ENCODE measurements at regions not wholly inside any gene's neighbourhood (a gene's known extent, or its start where the extent isn't known, plus 50 kb on each side); places are given as distances from the start of the nearest gene placed in this dataset.

GRCh38 chr3:35114686-35115085 is 524.6 kb upstream of the ARPP21 start:
- TF ChIP-seq CTCF (IDR thresholded peaks at IDR 0.05) (no peak), REST (IDR thresholded peaks at IDR 0.05; ENCODE audit: insufficient read depth in 1 of 2, low read depth in 2 of 2, low read length in 1 of 2) (no peak), POLR2AphosphoS5 (IDR thresholded peaks at IDR 0.05; ENCODE audit: low read depth, low read length) (no peak), SIN3A (IDR thresholded peaks at IDR 0.05; ENCODE audit: borderline replicate concordance, insufficient read depth, low read depth, low read length) (no peak), TCF7L2 (IDR thresholded peaks at IDR 0.05; ENCODE audit: low read depth, low read length) (no peak)
